ENCODE measurements at regions not wholly inside any gene's neighbourhood (a gene's known extent, or its start where the extent isn't known, plus 50 kb on each side); places are given as distances from the start of the nearest gene placed in this dataset.

- Histone ChIP-seq H3K36me3 (ENCODE audit: control insufficient read depth in 2 of 2, extremely low read depth in 1 of 2, insufficient read depth in 2 of 2, low read length in 2 of 2) (no peaks in the 10 kb centered on the region), H3K9ac (ENCODE audit: control insufficient read depth, extremely low read depth, insufficient read depth, low read length) (no peak overlapping the region), H3K4me3 (ENCODE audit: control insufficient read depth in 2 of 3, extremely low read depth in 1 of 3, insufficient read depth in 2 of 3, low read depth in 1 of 3, low read length in 3 of 3) (no peak overlapping the region), H3K9me3 (ENCODE audit: control insufficient read depth, low read depth, low read length) (no peaks in the 10 kb centered on the region), H3K9me1 (ENCODE audit: control insufficient read depth, extremely low read depth, insufficient read depth, low read length) (no peaks in the 10 kb centered on the region), H3K27ac (ENCODE audit: control insufficient read depth, insufficient read depth, low read length) (no peak overlapping the region), H3K4me2 (ENCODE audit: control insufficient read depth, extremely low read depth, insufficient read depth, low read depth, low read length) (no peak overlapping the region), H3K27me3 (ENCODE audit: control insufficient read depth, extremely low read depth, insufficient read depth, low read length) (no peaks in the 10 kb centered on the region), H2AFZ (ENCODE audit: control insufficient read depth, low read length) (no peak overlapping the region), H4K20me1 (ENCODE audit: control insufficient read depth, extremely low read depth, insufficient read depth, low read length) (no peaks in the 10 kb centered on the region), H3K4me1 (ENCODE audit: control insufficient read depth, extremely low read depth, insufficient read depth, low read length) (no peaks in the 10 kb centered on the region), H3K79me2 (ENCODE audit: control insufficient read depth, insufficient read depth, low read length) (no peaks in the 10 kb centered on the region)
- TF ChIP-seq, protein P1, sequence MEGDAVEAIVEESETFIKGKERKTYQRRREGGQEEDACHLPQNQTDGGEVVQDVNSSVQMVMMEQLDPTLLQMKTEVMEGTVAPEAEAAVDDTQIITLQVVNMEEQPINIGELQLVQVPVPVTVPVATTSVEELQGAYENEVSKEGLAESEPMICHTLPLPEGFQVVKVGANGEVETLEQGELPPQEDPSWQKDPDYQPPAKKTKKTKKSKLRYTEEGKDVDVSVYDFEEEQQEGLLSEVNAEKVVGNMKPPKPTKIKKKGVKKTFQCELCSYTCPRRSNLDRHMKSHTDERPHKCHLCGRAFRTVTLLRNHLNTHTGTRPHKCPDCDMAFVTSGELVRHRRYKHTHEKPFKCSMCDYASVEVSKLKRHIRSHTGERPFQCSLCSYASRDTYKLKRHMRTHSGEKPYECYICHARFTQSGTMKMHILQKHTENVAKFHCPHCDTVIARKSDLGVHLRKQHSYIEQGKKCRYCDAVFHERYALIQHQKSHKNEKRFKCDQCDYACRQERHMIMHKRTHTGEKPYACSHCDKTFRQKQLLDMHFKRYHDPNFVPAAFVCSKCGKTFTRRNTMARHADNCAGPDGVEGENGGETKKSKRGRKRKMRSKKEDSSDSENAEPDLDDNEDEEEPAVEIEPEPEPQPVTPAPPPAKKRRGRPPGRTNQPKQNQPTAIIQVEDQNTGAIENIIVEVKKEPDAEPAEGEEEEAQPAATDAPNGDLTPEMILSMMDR (optimal IDR thresholded peaks at IDR 0.05 in 1 of 3, IDR thresholded peaks at IDR 0.05 in 1 of 3, conservative IDR thresholded peaks at IDR 0.05 in 1 of 3; ENCODE audit: extremely low read depth in 1 of 3, insufficient read depth in 2 of 3, low read length in 3 of 3): no peak
- TF ChIP-seq EZH2 (IDR thresholded peaks at IDR 0.05; ENCODE audit: low read length): no peak
- no peak for DNase-seq (ENCODE audit: low read depth, low spot score)
- dilution Hi-C loops (cut with MboI; ENCODE audit: extremely low pct_ligation_motif_present, low sequenced_read_pairs): no loop called here
- no peak for FAIRE-seq
Observed at GRCh38 chrX:106401965-106402559, 209.7 kb upstream of the RADX start.

GRCh38 chrX:106404512-106404911 is 207.3 kb upstream of the RADX start:
- no peak overlapping the region for H3K27ac ChIP-seq (ENCODE audit: control insufficient read depth, insufficient read depth, low read length)
- H3K4me2 ChIP-seq (ENCODE audit: control insufficient read depth, extremely low read depth, insufficient read depth, low read depth, low read length): no peak overlapping the region
- no peaks in the 10 kb centered on the region for H4K20me1 ChIP-seq (ENCODE audit: control insufficient read depth, extremely low read depth, insufficient read depth, low read length)
- DNase-seq (ENCODE audit: low read depth, low spot score) (no peak), FAIRE-seq (peak; percentile 44)
- no peaks in the 10 kb centered on the region for H3K36me3 ChIP-seq (ENCODE audit: control insufficient read depth in 2 of 2, extremely low read depth in 1 of 2, insufficient read depth in 2 of 2, low read length in 2 of 2)
- TF ChIP-seq, protein P1 (optimal IDR thresholded peaks at IDR 0.05 in 1 of 3, IDR thresholded peaks at IDR 0.05 in 1 of 3, conservative IDR thresholded peaks at IDR 0.05 in 1 of 3; ENCODE audit: extremely low read depth in 1 of 3, insufficient read depth in 2 of 3, low read length in 3 of 3): peak in 2 of 3 experiments; percentile 32 to 54
- no peak for TF ChIP-seq EZH2 (IDR thresholded peaks at IDR 0.05; ENCODE audit: low read length)
- H3K9me3 ChIP-seq (ENCODE audit: control insufficient read depth, low read depth, low read length): no peaks in the 10 kb centered on the region
- no peaks in the 10 kb centered on the region for H3K4me1 ChIP-seq (ENCODE audit: control insufficient read depth, extremely low read depth, insufficient read depth, low read length)
- H3K27me3 ChIP-seq (ENCODE audit: control insufficient read depth, extremely low read depth, insufficient read depth, low read length): no peaks in the 10 kb centered on the region
- no peak overlapping the region for H3K4me3 ChIP-seq (ENCODE audit: control insufficient read depth in 2 of 3, extremely low read depth in 1 of 3, insufficient read depth in 2 of 3, low read depth in 1 of 3, low read length in 3 of 3)
- dilution Hi-C loops (cut with MboI; ENCODE audit: extremely low pct_ligation_motif_present, low sequenced_read_pairs): no loop called here
- no peaks in the 10 kb centered on the region for H3K9me1 ChIP-seq (ENCODE audit: control insufficient read depth, extremely low read depth, insufficient read depth, low read length)
- H3K79me2 ChIP-seq (ENCODE audit: control insufficient read depth, insufficient read depth, low read length): no peaks in the 10 kb centered on the region
- H2AFZ ChIP-seq (ENCODE audit: control insufficient read depth, low read length): no peak overlapping the region
- no peak overlapping the region for H3K9ac ChIP-seq (ENCODE audit: control insufficient read depth, extremely low read depth, insufficient read depth, low read length)
